ENCODE measurements at regions not wholly inside any gene's neighbourhood (a gene's known extent, or its start where the extent isn't known, plus 50 kb on each side); places are given as distances from the start of the nearest gene placed in this dataset.

DNA sequence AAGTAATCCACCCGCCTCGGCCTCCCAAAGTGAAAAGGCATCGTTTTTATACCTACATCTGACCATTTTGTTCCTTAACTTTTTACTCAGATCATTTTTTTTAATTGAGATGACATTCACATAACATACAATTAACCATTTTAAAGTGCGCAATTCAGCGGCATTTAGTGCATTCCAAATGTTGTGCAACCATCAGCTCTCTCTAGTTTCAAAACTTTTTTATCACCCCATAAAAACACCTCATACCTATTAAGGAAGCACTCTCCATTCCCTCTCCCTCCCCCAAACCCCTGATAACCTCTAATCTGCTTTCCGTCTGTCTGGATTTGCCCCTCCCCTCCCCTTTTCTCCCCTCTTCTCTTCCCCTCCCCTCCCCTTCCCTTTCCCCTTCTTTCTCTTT, 310.1 kb downstream of the UACA start:
- Mint-ChIP-seq H3K27ac (no peak overlapping the region), H3K4me3 (no peak overlapping the region), H3K36me3 (ENCODE audit: low read depth) (no peaks in the 10 kb centered on the region), H3K4me1 (ENCODE audit: low read depth) (no peaks in the 10 kb centered on the region), H3K9me3 (no peaks in the 10 kb centered on the region), H3K27me3 (ENCODE audit: insufficient read depth) (peaks cover 30% of the 10 kb centered on the region)
- TF ChIP-seq, protein P1, sequence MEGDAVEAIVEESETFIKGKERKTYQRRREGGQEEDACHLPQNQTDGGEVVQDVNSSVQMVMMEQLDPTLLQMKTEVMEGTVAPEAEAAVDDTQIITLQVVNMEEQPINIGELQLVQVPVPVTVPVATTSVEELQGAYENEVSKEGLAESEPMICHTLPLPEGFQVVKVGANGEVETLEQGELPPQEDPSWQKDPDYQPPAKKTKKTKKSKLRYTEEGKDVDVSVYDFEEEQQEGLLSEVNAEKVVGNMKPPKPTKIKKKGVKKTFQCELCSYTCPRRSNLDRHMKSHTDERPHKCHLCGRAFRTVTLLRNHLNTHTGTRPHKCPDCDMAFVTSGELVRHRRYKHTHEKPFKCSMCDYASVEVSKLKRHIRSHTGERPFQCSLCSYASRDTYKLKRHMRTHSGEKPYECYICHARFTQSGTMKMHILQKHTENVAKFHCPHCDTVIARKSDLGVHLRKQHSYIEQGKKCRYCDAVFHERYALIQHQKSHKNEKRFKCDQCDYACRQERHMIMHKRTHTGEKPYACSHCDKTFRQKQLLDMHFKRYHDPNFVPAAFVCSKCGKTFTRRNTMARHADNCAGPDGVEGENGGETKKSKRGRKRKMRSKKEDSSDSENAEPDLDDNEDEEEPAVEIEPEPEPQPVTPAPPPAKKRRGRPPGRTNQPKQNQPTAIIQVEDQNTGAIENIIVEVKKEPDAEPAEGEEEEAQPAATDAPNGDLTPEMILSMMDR (IDR thresholded peaks at IDR 0.05) = no peak
- no peak for DNase-seq

DNA sequence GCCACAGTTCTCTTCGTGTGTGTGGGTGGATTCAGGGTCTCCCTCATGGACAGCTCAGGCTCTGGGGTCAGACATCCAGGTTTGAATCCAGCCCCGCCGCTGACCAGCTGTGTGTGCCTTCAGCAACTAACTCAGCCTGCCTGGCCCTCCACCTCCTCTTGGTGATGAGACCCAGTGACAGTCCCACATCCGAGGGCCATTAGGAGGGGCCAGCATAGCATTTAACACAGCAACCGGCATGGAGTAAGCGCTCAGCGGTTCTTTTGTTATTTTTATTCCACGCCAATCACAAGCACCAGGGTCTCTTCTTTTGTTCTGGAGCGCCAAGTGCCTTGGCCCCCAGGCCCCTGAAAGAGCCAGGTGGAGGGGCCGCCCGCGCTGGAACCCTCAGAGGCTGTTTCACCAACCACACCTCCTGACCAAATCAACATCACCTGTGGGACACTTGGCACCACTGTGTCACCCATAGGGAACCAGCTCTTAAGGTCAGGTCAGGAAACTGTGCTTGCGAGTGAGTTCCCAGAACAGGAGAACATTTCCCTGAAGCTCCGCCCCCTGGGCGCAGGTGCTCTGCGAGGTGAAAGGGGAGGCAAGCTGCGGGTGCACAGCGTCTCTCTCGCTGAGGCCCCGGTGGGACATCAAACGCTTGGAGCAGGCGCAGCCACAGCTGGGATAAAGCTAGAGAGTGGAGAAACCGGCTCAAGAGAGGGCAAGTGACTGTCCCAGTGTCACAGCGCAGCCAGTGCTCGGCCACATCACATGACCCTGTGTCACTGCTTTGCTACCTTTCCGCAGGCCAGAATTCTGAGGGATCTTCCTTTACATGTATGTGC, 311.3 kb downstream of the UACA start:
- Mint-ChIP-seq H3K27me3 (ENCODE audit: insufficient read depth) (peaks cover 35% of the 10 kb centered on the region), H3K4me1 (ENCODE audit: low read depth) (no peaks in the 10 kb centered on the region), H3K27ac (no peak overlapping the region), H3K36me3 (ENCODE audit: low read depth) (no peaks in the 10 kb centered on the region), H3K4me3 (no peak overlapping the region), H3K9me3 (no peaks in the 10 kb centered on the region)
- no peak for DNase-seq
- TF ChIP-seq, protein P1 (IDR thresholded peaks at IDR 0.05) = no peak

DNA sequence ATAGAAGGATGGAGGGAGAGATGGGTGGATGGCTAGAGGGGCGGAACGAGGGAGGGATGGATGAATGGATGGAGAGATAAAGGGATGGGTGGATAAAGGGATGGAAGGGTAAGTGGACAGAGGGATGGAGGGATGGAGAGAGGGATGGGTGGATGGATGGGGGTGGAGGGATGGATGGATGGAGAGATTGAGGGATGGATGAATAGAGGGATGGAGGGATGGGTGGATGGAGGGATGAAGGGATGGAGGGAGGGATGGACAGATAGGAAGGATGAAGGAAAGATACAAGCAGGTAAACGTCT, 313.3 kb downstream of the UACA start:
- Mint-ChIP-seq H3K27ac (no peak overlapping the region), H3K4me3 (no peak overlapping the region), H3K9me3 (no peaks in the 10 kb centered on the region), H3K27me3 (ENCODE audit: insufficient read depth) (peaks cover 48% of the 10 kb centered on the region), H3K4me1 (ENCODE audit: low read depth) (no peaks in the 10 kb centered on the region), H3K36me3 (ENCODE audit: low read depth) (no peaks in the 10 kb centered on the region; the same call in 1 of the 2 replicates)
- TF ChIP-seq, protein P1 (IDR thresholded peaks at IDR 0.05) = no peak
- DNase-seq = no peak

DNA sequence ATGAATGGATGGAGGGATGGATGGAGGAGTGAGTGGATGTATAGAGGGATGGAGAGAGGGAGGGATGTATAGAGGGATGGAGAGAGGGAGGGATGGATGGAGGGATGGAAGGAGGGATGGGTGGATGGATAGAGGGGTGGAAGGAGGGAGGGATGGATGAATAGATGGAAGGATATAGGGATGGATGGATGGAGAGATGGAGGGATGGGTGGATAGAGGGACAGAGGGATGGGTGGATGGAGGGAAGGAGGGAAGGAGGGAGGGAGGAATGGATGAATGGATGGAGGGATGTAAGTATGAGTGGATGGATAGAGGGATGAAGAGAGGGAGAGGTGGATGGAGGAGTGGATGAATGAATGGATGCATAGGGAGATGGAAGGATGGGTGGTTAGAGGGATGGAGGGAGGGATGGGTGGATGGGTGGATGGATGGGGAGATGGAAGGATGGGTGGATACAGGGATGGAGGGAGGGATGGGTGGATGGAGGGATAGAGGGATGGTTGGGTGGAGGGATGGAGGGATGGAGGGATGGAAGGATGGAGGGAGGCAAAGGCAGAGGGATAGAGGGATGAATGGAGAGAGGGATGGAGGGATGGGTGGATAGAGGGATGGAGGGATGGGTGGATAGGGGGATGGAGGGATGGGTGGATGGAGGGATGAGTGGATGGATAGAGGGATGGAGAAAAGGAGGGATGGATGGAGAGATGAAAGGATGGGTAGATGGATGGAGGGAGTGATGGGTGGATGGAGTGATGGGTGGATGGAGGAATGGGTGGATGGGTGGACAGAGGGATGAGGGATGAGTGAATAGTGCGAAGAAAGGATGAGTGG, 313.8 kb downstream of the UACA start:
- TF ChIP-seq, protein P1 (IDR thresholded peaks at IDR 0.05) = no peak
- Mint-ChIP-seq H3K4me1 (ENCODE audit: low read depth) (no peaks in the 10 kb centered on the region), H3K36me3 (ENCODE audit: low read depth) (no peaks in the 10 kb centered on the region; the same call in 1 of the 2 replicates), H3K27ac (no peak overlapping the region), H3K4me3 (no peak overlapping the region), H3K27me3 (ENCODE audit: insufficient read depth) (peaks cover 52% of the 10 kb centered on the region), H3K9me3 (no peaks in the 10 kb centered on the region)
- DNase-seq = no peak

DNA sequence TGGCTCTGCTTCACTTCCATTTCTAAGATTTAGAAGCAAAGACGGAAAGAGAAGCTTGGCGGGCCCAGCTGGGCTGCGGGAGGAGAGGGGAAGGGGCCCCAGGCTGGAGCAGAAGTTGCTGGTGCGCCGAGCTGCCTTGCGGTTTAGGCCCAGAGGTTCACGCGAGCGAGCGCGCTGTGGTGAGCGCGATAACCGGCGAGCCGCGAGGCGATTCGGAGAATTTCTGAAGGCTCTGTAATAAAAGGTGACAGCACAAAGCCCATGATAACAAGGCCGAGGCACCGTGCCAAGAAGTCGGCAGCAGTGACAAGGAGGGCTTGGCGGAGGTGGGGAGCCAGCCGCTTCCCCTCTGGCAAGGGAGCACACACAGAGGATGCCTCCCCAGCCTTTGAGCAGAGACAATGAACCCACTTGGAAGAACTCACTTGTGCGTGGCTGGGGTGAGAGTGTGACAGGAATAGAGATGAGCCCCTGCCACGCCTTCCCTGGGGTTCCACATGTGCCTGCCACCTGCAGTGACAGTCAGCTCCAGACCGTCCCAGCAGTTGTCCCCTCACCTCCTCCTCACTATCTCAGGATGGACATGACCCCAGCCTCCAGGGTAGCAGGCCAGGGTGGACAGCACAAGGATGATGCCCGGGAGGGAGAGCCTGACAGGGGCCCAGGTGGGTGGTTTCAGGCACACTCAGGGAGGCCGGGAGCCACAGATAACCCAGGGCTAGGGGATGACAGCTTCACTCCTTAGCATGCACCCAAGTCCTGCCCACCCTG, 315.2 kb downstream of the UACA start:
- TF ChIP-seq, protein P1 (IDR thresholded peaks at IDR 0.05) = no peak
- Mint-ChIP-seq H3K27ac (no peak overlapping the region), H3K36me3 (ENCODE audit: low read depth) (no peaks in the 10 kb centered on the region; the same call in 1 of the 2 replicates), H3K9me3 (no peaks in the 10 kb centered on the region), H3K4me1 (ENCODE audit: low read depth) (no peaks in the 10 kb centered on the region), H3K4me3 (no peak overlapping the region), H3K27me3 (ENCODE audit: insufficient read depth) (peaks cover 57% of the 10 kb centered on the region)
- no peak for DNase-seq
